Parathyroid adenoma (tissue), 2 donors: ENCODE measurements at regions not wholly inside any gene's neighbourhood (a gene's known extent, or its start where the extent isn't known, plus 50 kb on each side); places are given as distances from the start of the nearest gene placed in this dataset.

ENCODE experiments used
- H2AFZ ChIP-seq: fragments of 300-600 bp; sonication (generic); one replicate; pipeline ENCODE4 v1.7.0; 2017; ENCODE audit warnings: antibody characterized with exemption, mild to moderate bottlenecking
- H3K27ac ChIP-seq: fragments of 300-600 bp; sonication (generic); one replicate; pipeline ENCODE4 v1.7.0; 2017
- H3K27me3 ChIP-seq: fragments of 300-600 bp; sonication (generic); one replicate; pipeline ENCODE4 v1.7.0; 2017; ENCODE audit warnings: low read length; ENCODE audit not compliant: control insufficient read depth, insufficient read depth
- H3K36me3 ChIP-seq: fragments of 300-600 bp; sonication (generic); one replicate; pipeline ENCODE4 v1.7.0; 2017; ENCODE audit warnings: low read length; ENCODE audit not compliant: control insufficient read depth, insufficient read depth
- H3K4me1 ChIP-seq: fragments of 300-600 bp; sonication (generic); one replicate; pipeline ENCODE4 v1.7.0; 2017; ENCODE audit warnings: control low read depth
- H3K4me2 ChIP-seq: fragments of 300-600 bp; sonication (generic); one replicate; pipeline ENCODE4 v1.7.0; 2017; ENCODE audit warnings: low read length
- H3K4me3 ChIP-seq: fragments of 300-600 bp; sonication (generic); one replicate; pipeline ENCODE4 v1.7.0; 2017; ENCODE audit warnings: low read depth, low read length
- H3K79me2 ChIP-seq: fragments of 300-600 bp; sonication (generic); one replicate; pipeline ENCODE4 v1.7.0; 2017; ENCODE audit warnings: control low read depth
- H3K9ac ChIP-seq: fragments of 300-600 bp; sonication (generic); one replicate; pipeline ENCODE4 v1.7.0; 2017; ENCODE audit warnings: mild to moderate bottlenecking
- H3K9me3 ChIP-seq: fragments of 300-600 bp; sonication (generic); one replicate; pipeline ENCODE4 v1.7.0; 2017; ENCODE audit warnings: low read length; ENCODE audit not compliant: control insufficient read depth
- TF ChIP-seq, protein P1 (sequence below): fragments of 300-600 bp; sonication (generic); IDR thresholded peaks from one replicate; pipeline ENCODE4 v1.7.0; 2017; ENCODE audit warnings: antibody characterized with exemption, mild to moderate bottlenecking
- donor health status: primary hyperparathyroidism.

DNA sequence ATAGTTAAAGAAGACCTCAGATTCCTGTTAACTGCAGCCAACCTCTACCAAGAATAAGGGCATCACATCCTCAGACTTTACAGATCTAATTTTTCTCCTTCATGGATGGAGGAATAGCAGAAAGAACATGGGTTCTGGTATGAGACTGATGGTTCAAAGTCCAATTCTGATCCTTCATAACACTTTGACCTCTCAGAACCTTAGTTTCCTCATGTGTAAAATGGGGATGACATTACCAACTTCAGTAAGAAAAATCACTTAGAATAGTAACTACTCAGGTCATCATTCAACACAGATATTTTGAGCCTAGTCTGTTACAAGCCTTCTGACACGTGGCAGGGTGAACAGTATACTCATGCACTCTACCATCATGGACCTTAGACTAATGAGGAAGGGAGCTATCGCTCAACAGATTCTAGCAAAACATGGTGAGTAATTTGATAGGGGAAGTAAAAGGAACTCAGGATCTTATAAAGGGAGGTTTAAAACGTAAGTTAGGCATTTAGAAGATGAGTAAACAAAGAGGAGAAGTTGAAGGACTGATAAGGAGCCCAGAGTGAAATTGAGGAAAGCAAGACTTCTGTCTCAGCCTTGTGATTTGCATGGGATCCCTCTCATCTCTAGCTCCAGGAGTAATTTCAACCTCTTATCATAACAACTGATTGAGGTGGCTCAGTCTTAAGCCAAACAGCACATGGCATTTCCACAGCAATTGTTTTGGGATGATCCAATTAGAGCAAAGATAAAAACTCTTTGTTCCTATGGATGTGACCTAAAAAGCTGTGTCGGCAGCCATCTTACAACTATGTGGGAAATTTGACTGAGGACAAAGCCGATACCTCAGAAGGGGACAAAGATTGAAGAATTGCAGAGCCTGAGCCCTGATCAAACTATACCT, 69.2 kb upstream of the TCF7L2 start:
- TF ChIP-seq, protein P1, sequence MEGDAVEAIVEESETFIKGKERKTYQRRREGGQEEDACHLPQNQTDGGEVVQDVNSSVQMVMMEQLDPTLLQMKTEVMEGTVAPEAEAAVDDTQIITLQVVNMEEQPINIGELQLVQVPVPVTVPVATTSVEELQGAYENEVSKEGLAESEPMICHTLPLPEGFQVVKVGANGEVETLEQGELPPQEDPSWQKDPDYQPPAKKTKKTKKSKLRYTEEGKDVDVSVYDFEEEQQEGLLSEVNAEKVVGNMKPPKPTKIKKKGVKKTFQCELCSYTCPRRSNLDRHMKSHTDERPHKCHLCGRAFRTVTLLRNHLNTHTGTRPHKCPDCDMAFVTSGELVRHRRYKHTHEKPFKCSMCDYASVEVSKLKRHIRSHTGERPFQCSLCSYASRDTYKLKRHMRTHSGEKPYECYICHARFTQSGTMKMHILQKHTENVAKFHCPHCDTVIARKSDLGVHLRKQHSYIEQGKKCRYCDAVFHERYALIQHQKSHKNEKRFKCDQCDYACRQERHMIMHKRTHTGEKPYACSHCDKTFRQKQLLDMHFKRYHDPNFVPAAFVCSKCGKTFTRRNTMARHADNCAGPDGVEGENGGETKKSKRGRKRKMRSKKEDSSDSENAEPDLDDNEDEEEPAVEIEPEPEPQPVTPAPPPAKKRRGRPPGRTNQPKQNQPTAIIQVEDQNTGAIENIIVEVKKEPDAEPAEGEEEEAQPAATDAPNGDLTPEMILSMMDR: no peak
- Histone ChIP-seq H3K9ac (no peak overlapping the region), H3K79me2 (no peaks in the 10 kb centered on the region), H3K36me3 (no peaks in the 10 kb centered on the region), H3K4me3 (no peak overlapping the region), H2AFZ (no peak overlapping the region), H3K9me3 (no peaks in the 10 kb centered on the region), H3K4me2 (no peak overlapping the region), H3K27ac (no peak overlapping the region), H3K27me3 (no peaks in the 10 kb centered on the region), H3K4me1 (no peaks in the 10 kb centered on the region)

DNA sequence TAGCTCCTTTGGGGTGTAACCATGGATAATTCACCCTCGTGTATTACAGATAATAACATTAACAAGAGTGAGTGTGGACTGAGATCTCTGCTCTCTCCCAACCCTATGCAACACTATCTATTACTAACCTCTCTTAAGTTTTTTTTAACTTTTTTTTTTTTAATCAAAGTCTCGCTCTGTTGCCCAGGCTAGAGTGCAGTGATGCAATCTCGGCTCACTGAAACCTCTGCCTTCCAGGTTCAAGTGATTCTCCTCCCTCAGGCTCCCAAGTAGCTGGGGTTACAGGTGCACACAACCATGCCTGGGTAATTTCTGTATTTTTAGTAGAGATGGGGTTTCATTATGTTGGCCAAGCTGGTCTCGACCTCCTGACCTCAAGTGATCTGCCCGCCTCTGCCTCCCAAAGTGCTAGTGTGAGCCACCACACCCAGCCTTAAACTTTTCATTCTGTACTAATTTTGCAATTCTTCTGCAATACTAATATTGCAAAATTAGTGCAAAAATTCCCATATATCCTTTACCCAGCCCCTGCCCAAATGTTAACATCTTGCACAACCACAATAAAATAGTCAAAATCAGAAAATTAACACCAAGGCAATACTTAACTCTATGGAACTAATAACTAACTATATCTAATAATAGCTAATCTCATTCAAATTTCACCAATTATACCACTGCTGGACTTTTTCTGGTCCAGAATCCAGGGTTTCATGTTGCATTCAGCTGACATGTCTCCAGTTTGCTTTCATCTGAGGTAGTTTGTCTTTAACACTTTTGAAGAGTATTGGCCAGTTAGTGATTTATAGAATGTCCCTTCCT, 66.5 kb upstream of the TCF7L2 start:
- no peaks in the 10 kb centered on the region for H3K9me3 ChIP-seq
- no peak overlapping the region for H3K4me3 ChIP-seq
- no peaks in the 10 kb centered on the region for H3K36me3 ChIP-seq
- no peak overlapping the region for H2AFZ ChIP-seq
- no peak overlapping the region for H3K4me2 ChIP-seq
- no peak overlapping the region for H3K27ac ChIP-seq
- no peak overlapping the region for H3K9ac ChIP-seq
- H3K27me3 ChIP-seq: no peaks in the 10 kb centered on the region
- H3K4me1 ChIP-seq: no peaks in the 10 kb centered on the region
- TF ChIP-seq, protein P1: no peak
- H3K79me2 ChIP-seq: no peaks in the 10 kb centered on the region

DNA sequence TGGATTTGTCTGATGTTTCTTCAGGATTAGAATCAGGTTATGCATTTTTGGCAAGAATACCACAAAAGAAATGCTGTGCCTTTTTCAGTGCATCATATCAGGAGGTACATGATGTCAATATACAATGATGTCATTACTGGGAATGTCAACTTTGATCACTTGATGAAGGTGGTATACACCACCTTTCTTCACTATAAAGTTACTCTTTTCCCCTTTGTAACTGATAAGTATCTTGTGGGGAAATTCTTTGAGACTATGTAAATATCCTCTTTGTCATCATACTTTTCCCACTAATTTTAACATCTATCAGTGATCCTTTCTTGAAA, 65.9 kb upstream of the TCF7L2 start:
- Histone ChIP-seq H3K4me3 (no peak overlapping the region), H3K27me3 (no peaks in the 10 kb centered on the region), H3K36me3 (no peaks in the 10 kb centered on the region), H3K9me3 (no peaks in the 10 kb centered on the region), H2AFZ (no peak overlapping the region), H3K79me2 (no peaks in the 10 kb centered on the region), H3K4me2 (no peak overlapping the region), H3K9ac (no peak overlapping the region), H3K27ac (no peak overlapping the region), H3K4me1 (no peaks in the 10 kb centered on the region)
- TF ChIP-seq, protein P1: no peak

DNA sequence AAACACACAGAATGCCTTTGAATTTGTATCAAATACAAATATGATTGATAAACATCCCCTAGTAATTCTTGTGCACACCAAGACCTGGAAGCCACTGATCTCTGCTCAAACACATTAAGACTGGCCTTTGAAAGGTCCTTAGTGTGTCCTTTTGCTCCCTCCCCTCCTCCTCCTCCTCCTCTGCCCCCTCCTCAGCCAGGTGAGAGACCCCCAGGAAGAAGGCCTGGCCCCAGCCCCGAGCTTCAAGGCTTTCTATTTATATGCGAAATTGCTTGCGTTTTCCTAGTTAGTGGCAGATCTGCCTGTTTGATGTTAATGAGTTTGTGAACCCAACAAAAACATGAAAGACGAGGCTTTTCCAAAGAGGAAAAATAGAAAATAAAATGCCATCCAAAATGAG, 63.6 kb upstream of the TCF7L2 start:
- Histone ChIP-seq H3K27ac (no peak overlapping the region), H3K79me2 (no peaks in the 10 kb centered on the region), H3K36me3 (no peaks in the 10 kb centered on the region), H3K27me3 (no peaks in the 10 kb centered on the region), H2AFZ (no peak overlapping the region), H3K4me2 (no peak overlapping the region), H3K4me3 (no peak overlapping the region), H3K9ac (no peak overlapping the region), H3K4me1 (no peaks in the 10 kb centered on the region), H3K9me3 (no peaks in the 10 kb centered on the region)
- TF ChIP-seq, protein P1: no peak
